ENCODE measurements at regions not wholly inside any gene's neighbourhood (a gene's known extent, or its start where the extent isn't known, plus 50 kb on each side); places are given as distances from the start of the nearest gene placed in this dataset.

DNA sequence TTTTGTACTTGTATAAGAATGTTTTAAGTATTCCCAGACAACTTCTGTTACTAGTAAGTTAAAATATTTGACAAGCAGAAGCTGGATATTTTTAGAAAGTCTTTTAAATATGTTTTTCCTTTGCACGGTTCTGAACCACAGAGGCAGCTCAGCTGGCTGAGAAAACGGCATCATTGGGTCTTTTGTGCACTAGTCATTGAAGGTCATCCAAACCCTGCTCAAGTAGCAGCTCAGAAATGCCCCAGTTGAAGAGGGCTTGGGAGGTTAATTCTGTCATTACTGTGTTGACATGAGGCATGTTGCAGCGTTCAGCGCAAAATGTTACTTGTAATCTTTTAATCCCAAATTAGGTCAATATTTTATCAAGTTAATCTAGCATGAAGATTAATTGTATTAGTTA is 383.7 kb upstream of the FAM241A start:
- no peak for TF ChIP-seq NANOG (IDR thresholded peaks at IDR 0.05; ENCODE audit: insufficient read depth, low read depth, low read length, poor library complexity, severe bottlenecking)
- no peak for TF ChIP-seq CBX5 (IDR thresholded peaks at IDR 0.05; ENCODE audit: low read depth, low read length)
- TF ChIP-seq SP1 (IDR thresholded peaks at IDR 0.05; ENCODE audit: low read depth, low read length) = no peak
- TF ChIP-seq SP4 (IDR thresholded peaks at IDR 0.05; ENCODE audit: low read length) = no peak
- no peak overlapping the region for H3K18ac ChIP-seq (ENCODE audit: extremely low read depth, low read length)
- no peak overlapping the region for H3K4me2 ChIP-seq (ENCODE audit: insufficient read depth in 1 of 2, low read depth in 2 of 2, low read length in 2 of 2)
- H2BK12ac ChIP-seq (ENCODE audit: low read depth, low read length) = no peak overlapping the region
- no peak overlapping the region for H3K4ac ChIP-seq (replicated peaks; ENCODE audit: insufficient read length, low read depth, low read length)
- no peak overlapping the region for H4K5ac ChIP-seq (ENCODE audit: insufficient read length, low read depth, low read length)
- FAIRE-seq (no peak), DNase-seq (ENCODE audit: low read depth in 1 of 2, low spot score in 2 of 2) (no peak)
- no peaks in the 10 kb centered on the region for H4K20me1 ChIP-seq (replicated peaks in 1 of 2; ENCODE audit: control insufficient read depth in 1 of 2, insufficient read depth in 2 of 2, low read length in 2 of 2)
- CTCF ChIA-PET (ENCODE audit: partially characterized antibody) = interaction anchor here (0.9 to 2.3 kb wide), 2 partner anchors 9 to 129 kb away, joined by 3 to 8 read pairs; no protein-coding TSS in a partner anchor
- no peak overlapping the region for H2BK15ac ChIP-seq (ENCODE audit: low read length)
- H2BK5ac ChIP-seq (ENCODE audit: low read depth, low read length) = no peak overlapping the region
- H2AFZ ChIP-seq (ENCODE audit: low read length) = no peak overlapping the region
- no peak overlapping the region for H2AK5ac ChIP-seq (ENCODE audit: low read depth, low read length)
- H3K9me3 ChIP-seq (ENCODE audit: insufficient read depth in 2 of 2, low read depth in 1 of 2, low read length in 1 of 2) = no peaks in the 10 kb centered on the region
- POLR2A ChIA-PET (ENCODE audit: partially characterized antibody) = no interaction called here
- no peaks in the 10 kb centered on the region for H3K79me2 ChIP-seq (ENCODE audit: control insufficient read depth in 1 of 2, insufficient read depth in 2 of 2, low read length in 2 of 2)
- 95% methylated on average over 4 of the region's 4 CpGs; no CpG with 5 or more reads in 1 of the 2 experiments for WGBS, 2 experiments (ENCODE audit: extremely low coverage in 1 of 2, insufficient coverage in 1 of 2, insufficient read length in 1 of 2, insufficient replicate concordance in 2 of 2, low coverage in 1 of 2, low lambda C conversion rate in 2 of 2, missing lambda C conversion rate in 1 of 2)
- H3K23ac ChIP-seq (ENCODE audit: insufficient read length) = no peak overlapping the region
- H3K36me3 ChIP-seq (ENCODE audit: control insufficient read depth in 2 of 4, insufficient read depth in 4 of 4, low read length in 3 of 4) = no peaks in the 10 kb centered on the region
- no peak overlapping the region for H3K9ac ChIP-seq (replicated peaks in 1 of 4; ENCODE audit: extremely low read depth in 1 of 4, low read depth in 3 of 4, low read length in 3 of 4)
- H3K79me1 ChIP-seq (ENCODE audit: low read depth, low read length) = no peaks in the 10 kb centered on the region
- no peak overlapping the region for H2BK20ac ChIP-seq (ENCODE audit: low read length)
- no peak overlapping the region for H3K27ac ChIP-seq (ENCODE audit: low read depth, low read length)
- H3K23me2 ChIP-seq (ENCODE audit: low read depth, low read length) = no peaks in the 10 kb centered on the region
- H4K91ac ChIP-seq (replicated peaks; ENCODE audit: insufficient read length, low read length) = no peak overlapping the region
- no peak overlapping the region for H3K14ac ChIP-seq (ENCODE audit: insufficient read length)
- no peak overlapping the region for H4K8ac ChIP-seq (ENCODE audit: extremely low read depth, insufficient read depth, low read length)
- no peak overlapping the region for H2BK120ac ChIP-seq (replicated peaks; ENCODE audit: low read depth, low read length)
- no peak overlapping the region for H3K4me3 ChIP-seq (ENCODE audit: extremely low read depth in 1 of 4, insufficient read depth in 2 of 4, low read depth in 3 of 4, low read length in 4 of 4)
- H3K27me3 ChIP-seq (replicated peaks in 1 of 4; ENCODE audit: control insufficient read depth in 3 of 4, extremely low read depth in 1 of 4, insufficient read depth in 3 of 4, low read length in 3 of 4) = no peaks in the 10 kb centered on the region
- H3K56ac ChIP-seq (replicated peaks; ENCODE audit: insufficient read length, low read depth, low read length) = no peak overlapping the region
- no peaks in the 10 kb centered on the region for H3K4me1 ChIP-seq (replicated peaks in 1 of 4; ENCODE audit: control insufficient read depth in 3 of 4, insufficient read depth in 4 of 4, low read length in 3 of 4)
